ENCODE measurements at regions not wholly inside any gene's neighbourhood (a gene's known extent, or its start where the extent isn't known, plus 50 kb on each side); places are given as distances from the start of the nearest gene placed in this dataset.
"Not testable (repeated sequence)": the region's sequence is repeated elsewhere in the genome, so short reads cannot be mapped to it uniquely, and the experiment has no call there.

GRCh38 chr4:18630218-18631110 is 608.9 kb upstream of the LCORL start:
- no peak overlapping the region for H3K9ac ChIP-seq (ENCODE audit: low read depth, low read length)
- no peaks in the 10 kb centered on the region for H3K4me1 ChIP-seq (ENCODE audit: insufficient read depth, low read length)
- H3K27ac ChIP-seq (ENCODE audit: low read length): no peak overlapping the region
- H3K4me3 ChIP-seq (ENCODE audit: low read length): no peak overlapping the region
- H3K27me3 ChIP-seq (ENCODE audit: insufficient read depth, low read length): no peaks in the 10 kb centered on the region
- H3K36me3 ChIP-seq (ENCODE audit: insufficient read depth, low read depth, low read length): no peaks in the 10 kb centered on the region
- H3K9me3 ChIP-seq (ENCODE audit: insufficient read depth, low read depth, low read length): peaks cover 10% of the 10 kb centered on the region

DNA sequence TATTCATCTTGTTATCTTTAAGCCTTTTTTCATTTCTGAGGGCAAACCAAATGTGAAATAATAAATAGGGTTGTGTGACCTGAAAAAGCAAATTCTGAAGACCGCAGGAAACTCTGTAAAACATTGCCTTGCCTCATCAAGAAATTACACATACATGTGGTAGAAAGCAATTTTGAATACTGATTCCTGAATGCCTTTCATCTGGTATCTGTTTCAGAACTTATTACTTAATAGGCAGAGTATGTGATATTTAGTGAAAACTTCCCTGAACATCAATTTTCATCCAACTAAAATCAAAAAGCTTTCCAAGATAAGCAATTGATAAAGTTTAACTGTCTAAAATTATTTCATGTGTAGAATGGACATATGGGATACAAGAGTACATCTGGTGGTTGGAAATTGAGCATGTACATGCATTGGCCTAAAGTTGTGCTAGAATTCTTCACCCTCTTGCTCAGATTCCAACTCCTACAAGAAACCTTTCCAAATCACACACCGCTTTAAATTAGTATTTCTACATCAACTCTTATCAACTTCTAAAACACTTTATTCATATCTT is 606.0 kb upstream of the LCORL start:
- peaks cover 10% of the 10 kb centered on the region for H3K9me3 ChIP-seq (ENCODE audit: insufficient read depth, low read depth, low read length)
- H3K36me3 ChIP-seq (ENCODE audit: insufficient read depth, low read depth, low read length): no peaks in the 10 kb centered on the region
- no peak overlapping the region for H3K27ac ChIP-seq (ENCODE audit: low read length)
- H3K27me3 ChIP-seq (ENCODE audit: insufficient read depth, low read length): no peaks in the 10 kb centered on the region
- no peak overlapping the region for H3K9ac ChIP-seq (ENCODE audit: low read depth, low read length)
- no peaks in the 10 kb centered on the region for H3K4me1 ChIP-seq (ENCODE audit: insufficient read depth, low read length)
- H3K4me3 ChIP-seq (ENCODE audit: low read length): no peak overlapping the region

DNA sequence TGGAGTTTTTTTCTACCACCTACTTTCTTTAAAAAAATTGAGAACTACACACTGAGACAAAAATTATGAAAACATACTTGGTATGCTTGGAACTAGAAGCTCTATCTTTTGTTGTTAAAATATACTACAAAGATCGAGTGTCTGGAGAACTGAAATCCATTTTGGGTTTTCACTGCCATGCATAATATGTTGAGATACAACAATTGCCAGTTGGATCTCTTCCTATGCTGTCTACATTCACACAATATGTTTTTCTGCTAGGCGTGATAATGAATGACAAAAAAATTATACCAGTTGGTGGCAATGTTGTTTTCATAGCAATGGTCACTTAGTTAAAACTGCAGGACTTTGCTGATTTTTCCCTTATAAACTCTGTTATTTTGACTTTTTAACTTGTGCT is 605.4 kb upstream of the LCORL start:
- Histone ChIP-seq H3K9me3 (ENCODE audit: insufficient read depth, low read depth, low read length) (peaks cover 10% of the 10 kb centered on the region), H3K4me3 (ENCODE audit: low read length) (no peak overlapping the region), H3K36me3 (ENCODE audit: insufficient read depth, low read depth, low read length) (no peaks in the 10 kb centered on the region), H3K27ac (ENCODE audit: low read length) (no peak overlapping the region), H3K9ac (ENCODE audit: low read depth, low read length) (no peak overlapping the region), H3K27me3 (ENCODE audit: insufficient read depth, low read length) (no peaks in the 10 kb centered on the region), H3K4me1 (ENCODE audit: insufficient read depth, low read length) (no peaks in the 10 kb centered on the region)

DNA sequence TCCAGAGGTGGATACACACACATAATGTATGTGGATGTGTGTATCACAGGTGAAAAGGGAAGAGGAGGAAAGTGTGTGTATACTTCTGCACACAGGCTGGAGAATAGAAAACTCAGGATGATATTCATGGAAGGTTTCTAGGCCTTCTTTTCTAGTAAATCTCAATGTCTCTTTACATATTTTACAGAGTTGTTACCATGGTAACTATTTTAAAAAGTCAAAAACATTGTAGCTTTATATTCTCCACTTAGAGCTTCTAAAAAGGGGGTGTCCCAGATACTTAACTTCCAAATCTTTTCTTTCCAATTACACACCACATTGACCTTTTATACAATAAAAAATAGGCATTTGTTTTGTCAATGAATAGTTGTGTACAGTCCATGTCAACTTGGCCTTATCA is 604.8 kb upstream of the LCORL start:
- Histone ChIP-seq H3K27me3 (ENCODE audit: insufficient read depth, low read length) (no peaks in the 10 kb centered on the region), H3K9ac (ENCODE audit: low read depth, low read length) (no peak overlapping the region), H3K9me3 (ENCODE audit: insufficient read depth, low read depth, low read length) (peaks cover 7% of the 10 kb centered on the region), H3K4me3 (ENCODE audit: low read length) (no peak overlapping the region), H3K27ac (ENCODE audit: low read length) (no peak overlapping the region), H3K36me3 (ENCODE audit: insufficient read depth, low read depth, low read length) (no peaks in the 10 kb centered on the region), H3K4me1 (ENCODE audit: insufficient read depth, low read length) (no peaks in the 10 kb centered on the region)

- H3K9ac ChIP-seq (ENCODE audit: low read depth, low read length): no peak overlapping the region
- no peaks in the 10 kb centered on the region for H3K4me1 ChIP-seq (ENCODE audit: insufficient read depth, low read length)
- H3K9me3 ChIP-seq (ENCODE audit: insufficient read depth, low read depth, low read length): no peaks in the 10 kb centered on the region
- no peaks in the 10 kb centered on the region for H3K36me3 ChIP-seq (ENCODE audit: insufficient read depth, low read depth, low read length)
- no peaks in the 10 kb centered on the region for H3K27me3 ChIP-seq (ENCODE audit: insufficient read depth, low read length)
- H3K27ac ChIP-seq (ENCODE audit: low read length): no peak overlapping the region
- H3K4me3 ChIP-seq (ENCODE audit: low read length): no peak overlapping the region
Observed at GRCh38 chr4:18621186-18621585, 599.6 kb upstream of the LCORL start.

GRCh38 chr4:18616720-18617119 is 595.2 kb upstream of the LCORL start:
- H3K4me3 ChIP-seq (ENCODE audit: low read length): no peak overlapping the region
- no peaks in the 10 kb centered on the region for H3K36me3 ChIP-seq (ENCODE audit: insufficient read depth, low read depth, low read length)
- no peaks in the 10 kb centered on the region for H3K4me1 ChIP-seq (ENCODE audit: insufficient read depth, low read length)

DNA sequence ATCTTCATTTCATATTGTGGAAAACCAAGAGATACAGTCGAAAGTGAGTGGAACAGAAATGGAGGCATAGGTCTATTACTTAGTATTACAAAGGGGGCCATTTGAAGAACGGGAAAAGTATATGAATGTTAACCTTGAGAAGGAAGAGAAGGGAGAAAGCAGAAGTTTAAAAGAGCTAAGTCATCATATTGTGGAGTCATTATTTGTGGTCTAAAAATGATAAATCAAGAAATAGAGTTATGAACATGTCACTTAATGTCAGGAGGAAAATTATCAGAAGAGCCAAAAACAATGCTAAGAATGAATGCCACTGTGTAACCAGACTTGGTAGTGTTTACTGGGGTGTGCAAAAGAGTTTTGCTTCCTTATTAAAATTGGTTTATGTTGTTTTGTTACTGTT is 589.5 kb upstream of the LCORL start:
- Histone ChIP-seq H3K9me3 (ENCODE audit: insufficient read depth, low read depth, low read length) (no peaks in the 10 kb centered on the region), H3K4me1 (ENCODE audit: insufficient read depth, low read length) (no peaks in the 10 kb centered on the region), H3K36me3 (ENCODE audit: insufficient read depth, low read depth, low read length) (no peaks in the 10 kb centered on the region), H3K27ac (ENCODE audit: low read length) (no peak overlapping the region), H3K4me3 (ENCODE audit: low read length) (no peak overlapping the region), H3K27me3 (ENCODE audit: insufficient read depth, low read length) (no peaks in the 10 kb centered on the region), H3K9ac (ENCODE audit: low read depth, low read length) (no peak overlapping the region)

More at GRCh38 chr4:18616720-18617119, 595.2 kb upstream of the LCORL start:
- Histone ChIP-seq H3K27ac (ENCODE audit: low read length) (no peak overlapping the region), H3K27me3 (ENCODE audit: insufficient read depth, low read length) (no peaks in the 10 kb centered on the region), H3K9me3 (ENCODE audit: insufficient read depth, low read depth, low read length) (no peaks in the 10 kb centered on the region), H3K9ac (ENCODE audit: low read depth, low read length) (no peak overlapping the region)

DNA sequence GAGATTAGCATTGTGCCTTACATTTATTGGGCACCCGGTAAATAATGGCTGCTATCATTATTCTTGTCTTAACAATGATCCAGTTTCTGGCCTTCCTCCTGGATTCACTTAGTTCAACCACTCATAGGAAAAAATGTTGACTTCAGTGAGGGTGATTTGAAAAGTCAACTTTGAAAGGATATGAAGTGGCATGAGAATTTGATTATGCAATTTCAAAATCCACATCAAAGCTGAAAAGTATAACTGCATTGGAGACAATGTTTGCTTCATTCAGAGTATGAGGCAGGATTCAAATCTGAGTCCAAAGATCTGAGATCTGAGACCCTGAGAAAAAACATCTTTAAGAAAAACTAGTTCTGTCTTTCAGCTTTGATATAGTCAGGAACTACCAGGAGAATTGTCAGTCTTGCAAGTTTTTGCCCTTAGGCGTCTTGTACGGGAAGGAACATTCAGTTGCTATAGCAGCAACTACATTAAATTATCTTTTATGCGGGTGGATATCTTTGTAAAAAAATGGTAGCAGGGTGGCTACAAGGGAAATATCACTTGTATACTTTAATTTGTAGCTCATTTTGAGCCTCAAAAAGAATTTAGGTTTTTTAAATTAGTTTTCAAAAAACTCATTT is 587.5 kb upstream of the LCORL start:
- no peaks in the 10 kb centered on the region for H3K4me1 ChIP-seq (ENCODE audit: insufficient read depth, low read length)
- no peak overlapping the region for H3K9ac ChIP-seq (ENCODE audit: low read depth, low read length)
- H3K27me3 ChIP-seq (ENCODE audit: insufficient read depth, low read length): no peaks in the 10 kb centered on the region
- no peaks in the 10 kb centered on the region for H3K9me3 ChIP-seq (ENCODE audit: insufficient read depth, low read depth, low read length)
- no peak overlapping the region for H3K27ac ChIP-seq (ENCODE audit: low read length)
- H3K36me3 ChIP-seq (ENCODE audit: insufficient read depth, low read depth, low read length): no peaks in the 10 kb centered on the region
- H3K4me3 ChIP-seq (ENCODE audit: low read length): no peak overlapping the region

DNA sequence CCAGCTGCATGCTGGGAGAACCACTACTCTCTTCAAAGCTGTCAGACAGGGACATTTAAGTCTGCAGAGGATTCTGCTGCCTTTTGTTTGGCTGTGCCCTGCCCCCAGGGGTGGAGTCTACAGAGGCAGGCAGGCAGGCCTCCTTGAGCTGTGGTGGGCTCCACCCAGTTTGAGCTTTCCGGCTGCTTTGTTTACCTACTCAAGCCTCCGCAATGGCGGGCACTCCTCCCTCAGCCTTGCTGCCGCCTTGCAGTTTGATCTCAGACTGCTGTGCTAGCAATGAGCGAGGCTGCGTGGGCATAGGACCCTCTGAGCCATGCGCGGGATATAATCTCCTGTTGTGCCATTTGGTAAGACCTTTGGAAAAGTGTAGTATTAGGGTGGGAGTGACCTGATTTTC is 581.1 kb upstream of the LCORL start:
- not testable (repeated sequence) for H3K4me3 ChIP-seq (ENCODE audit: low read length); H3K27ac ChIP-seq (ENCODE audit: low read length); H3K36me3 ChIP-seq (ENCODE audit: insufficient read depth, low read depth, low read length); H3K9ac ChIP-seq (ENCODE audit: low read depth, low read length); H3K9me3 ChIP-seq (ENCODE audit: insufficient read depth, low read depth, low read length); H3K27me3 ChIP-seq (ENCODE audit: insufficient read depth, low read length); H3K4me1 ChIP-seq (ENCODE audit: insufficient read depth, low read length)

- Histone ChIP-seq H3K36me3 (ENCODE audit: insufficient read depth, low read depth, low read length) (no peaks in the 10 kb centered on the region), H3K9ac (ENCODE audit: low read depth, low read length) (no peak overlapping the region), H3K4me3 (ENCODE audit: low read length) (no peak overlapping the region; the same call in 1 of the 2 replicates), H3K4me1 (ENCODE audit: insufficient read depth, low read length) (no peaks in the 10 kb centered on the region), H3K9me3 (ENCODE audit: insufficient read depth, low read depth, low read length) (no peaks in the 10 kb centered on the region), H3K27ac (ENCODE audit: low read length) (no peak overlapping the region), H3K27me3 (ENCODE audit: insufficient read depth, low read length) (no peaks in the 10 kb centered on the region)
Observed at GRCh38 chr4:18593297-18594002, 571.9 kb upstream of the LCORL start.

GRCh38 chr4:18582841-18583240 is 561.3 kb upstream of the LCORL start:
- Histone ChIP-seq H3K4me3 (ENCODE audit: low read length) (no peak overlapping the region), H3K27ac (ENCODE audit: low read length) (no peak overlapping the region), H3K27me3 (ENCODE audit: insufficient read depth, low read length) (no peaks in the 10 kb centered on the region), H3K36me3 (ENCODE audit: insufficient read depth, low read depth, low read length) (no peaks in the 10 kb centered on the region), H3K9ac (ENCODE audit: low read depth, low read length) (no peak overlapping the region), H3K9me3 (ENCODE audit: insufficient read depth, low read depth, low read length) (no peaks in the 10 kb centered on the region), H3K4me1 (ENCODE audit: insufficient read depth, low read length) (no peaks in the 10 kb centered on the region; the same call in 1 of the 2 replicates)
